ENCODE measurements at regions not wholly inside any gene's neighbourhood (a gene's known extent, or its start where the extent isn't known, plus 50 kb on each side); places are given as distances from the start of the nearest gene placed in this dataset.

DNA sequence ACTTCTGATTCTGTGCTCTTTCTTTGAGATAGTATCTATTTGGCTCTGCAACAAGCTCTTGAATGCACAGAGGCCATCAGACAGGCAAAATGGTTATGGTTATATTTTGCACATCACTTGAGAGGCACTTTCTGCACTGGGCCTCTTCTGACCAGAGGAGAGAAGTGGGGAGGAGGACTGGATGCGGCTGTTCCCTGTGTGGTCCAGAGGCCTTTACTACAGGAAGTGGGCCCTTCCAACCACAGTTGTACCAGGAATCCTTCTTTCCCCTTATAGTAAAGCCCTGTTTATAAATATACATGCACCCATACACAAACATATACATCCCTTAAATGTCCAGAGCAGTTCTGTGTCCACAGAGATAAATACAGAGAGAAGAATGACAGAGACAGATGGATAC lies 182.7 kb upstream of the HHIP start:
- Histone ChIP-seq H3K4me3 (ENCODE audit: low read depth, low read length) (no peak overlapping the region), H3K36me3 (ENCODE audit: control insufficient read depth, insufficient read depth, low read length) (no peaks in the 10 kb centered on the region), H3K27me3 (ENCODE audit: control insufficient read depth, insufficient read depth, low read length) (no peaks in the 10 kb centered on the region)
- CTCF ChIA-PET: no interaction called here
- POLR2A ChIA-PET: no interaction called here
- no peak for DNase-seq (ENCODE audit: low read depth)
- TF ChIP-seq, protein P1, sequence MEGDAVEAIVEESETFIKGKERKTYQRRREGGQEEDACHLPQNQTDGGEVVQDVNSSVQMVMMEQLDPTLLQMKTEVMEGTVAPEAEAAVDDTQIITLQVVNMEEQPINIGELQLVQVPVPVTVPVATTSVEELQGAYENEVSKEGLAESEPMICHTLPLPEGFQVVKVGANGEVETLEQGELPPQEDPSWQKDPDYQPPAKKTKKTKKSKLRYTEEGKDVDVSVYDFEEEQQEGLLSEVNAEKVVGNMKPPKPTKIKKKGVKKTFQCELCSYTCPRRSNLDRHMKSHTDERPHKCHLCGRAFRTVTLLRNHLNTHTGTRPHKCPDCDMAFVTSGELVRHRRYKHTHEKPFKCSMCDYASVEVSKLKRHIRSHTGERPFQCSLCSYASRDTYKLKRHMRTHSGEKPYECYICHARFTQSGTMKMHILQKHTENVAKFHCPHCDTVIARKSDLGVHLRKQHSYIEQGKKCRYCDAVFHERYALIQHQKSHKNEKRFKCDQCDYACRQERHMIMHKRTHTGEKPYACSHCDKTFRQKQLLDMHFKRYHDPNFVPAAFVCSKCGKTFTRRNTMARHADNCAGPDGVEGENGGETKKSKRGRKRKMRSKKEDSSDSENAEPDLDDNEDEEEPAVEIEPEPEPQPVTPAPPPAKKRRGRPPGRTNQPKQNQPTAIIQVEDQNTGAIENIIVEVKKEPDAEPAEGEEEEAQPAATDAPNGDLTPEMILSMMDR (IDR thresholded peaks at IDR 0.05; ENCODE audit: insufficient read depth, low read depth, low read length): no peak

GRCh38 chr4:144463896-144464295 lies 182.1 kb upstream of the HHIP start:
- no peaks in the 10 kb centered on the region for H3K27me3 ChIP-seq (ENCODE audit: control insufficient read depth, insufficient read depth, low read length)
- ChIA-PET CTCF (no interaction called here), POLR2A (no interaction called here)
- TF ChIP-seq, protein P1 (IDR thresholded peaks at IDR 0.05; ENCODE audit: insufficient read depth, low read depth, low read length): no peak
- no peak for DNase-seq (ENCODE audit: low read depth)
- H3K4me3 ChIP-seq (ENCODE audit: low read depth, low read length): no peak overlapping the region
- no peaks in the 10 kb centered on the region for H3K36me3 ChIP-seq (ENCODE audit: control insufficient read depth, insufficient read depth, low read length)

DNA sequence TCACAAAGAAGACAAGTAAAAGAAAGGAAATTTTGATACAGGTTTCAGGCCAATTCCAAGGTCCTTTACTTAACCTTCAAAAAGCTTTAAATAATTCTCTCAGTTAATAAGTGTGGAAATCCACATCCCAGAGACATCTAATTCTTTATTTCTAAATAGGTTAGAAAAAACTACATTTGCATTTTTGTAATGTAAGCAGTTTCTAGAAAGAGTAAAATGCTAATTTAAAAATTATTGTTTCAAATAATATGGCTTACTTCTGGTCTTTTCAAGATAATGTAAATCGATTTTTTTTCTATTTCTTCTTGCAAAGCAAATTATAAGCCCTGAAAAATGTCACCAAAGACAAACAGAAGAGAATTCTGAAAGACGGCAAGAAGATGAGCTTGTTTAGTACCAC lies 180.4 kb upstream of the HHIP start:
- ChIA-PET POLR2A (no interaction called here), CTCF (no interaction called here)
- DNase-seq (ENCODE audit: low read depth): no peak
- TF ChIP-seq, protein P1 (IDR thresholded peaks at IDR 0.05; ENCODE audit: insufficient read depth, low read depth, low read length): no peak
- Histone ChIP-seq H3K4me3 (ENCODE audit: low read depth, low read length) (no peak overlapping the region), H3K36me3 (ENCODE audit: control insufficient read depth, insufficient read depth, low read length) (no peaks in the 10 kb centered on the region), H3K27me3 (ENCODE audit: control insufficient read depth, insufficient read depth, low read length) (no peaks in the 10 kb centered on the region)

DNA sequence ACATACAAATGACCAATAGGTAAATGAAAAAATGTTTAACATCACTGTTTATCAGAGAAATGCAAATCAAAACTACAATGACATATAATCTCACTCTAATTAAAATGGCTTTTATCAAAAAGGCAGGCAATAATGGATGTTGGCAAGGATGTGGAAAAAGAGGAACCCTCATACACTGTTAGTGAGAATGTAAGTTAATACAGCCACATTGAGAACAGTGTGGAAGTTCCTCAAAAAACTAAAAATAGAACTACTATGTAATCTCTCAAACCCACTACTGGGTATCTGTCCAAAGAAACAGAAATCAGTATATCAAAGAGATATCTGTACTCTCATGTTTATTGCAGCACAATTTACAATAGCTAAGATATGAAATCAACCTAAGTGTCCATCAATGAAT lies 165.9 kb upstream of the HHIP start:
- Histone ChIP-seq H3K27me3 (ENCODE audit: control insufficient read depth, insufficient read depth, low read length) (no peaks in the 10 kb centered on the region), H3K4me3 (ENCODE audit: low read depth, low read length) (no peak overlapping the region), H3K36me3 (ENCODE audit: control insufficient read depth, insufficient read depth, low read length) (no peaks in the 10 kb centered on the region)
- ChIA-PET CTCF (no interaction called here), POLR2A (no interaction called here)
- TF ChIP-seq, protein P1 (IDR thresholded peaks at IDR 0.05; ENCODE audit: insufficient read depth, low read depth, low read length): no peak
- DNase-seq (ENCODE audit: low read depth): no peak

GRCh38 chr4:144489831-144490230 lies 156.1 kb upstream of the HHIP start:
- ChIA-PET POLR2A (no interaction called here), CTCF (interaction anchor here (0.7 to 0.8 kb wide), 2 partner anchors 15 to 41 kb away, joined by 3 read pairs; no protein-coding TSS in a partner anchor)
- no peak for DNase-seq (ENCODE audit: low read depth)
- H3K27me3 ChIP-seq (ENCODE audit: control insufficient read depth, insufficient read depth, low read length): no peaks in the 10 kb centered on the region
- H3K4me3 ChIP-seq (ENCODE audit: low read depth, low read length): no peak overlapping the region
- TF ChIP-seq, protein P1 (IDR thresholded peaks at IDR 0.05; ENCODE audit: insufficient read depth, low read depth, low read length): no peak
- H3K36me3 ChIP-seq (ENCODE audit: control insufficient read depth, insufficient read depth, low read length): no peaks in the 10 kb centered on the region
